Colonic mucosa (tissue), 4 donors: ENCODE measurements at regions not wholly inside any gene's neighbourhood (a gene's known extent, or its start where the extent isn't known, plus 50 kb on each side); places are given as distances from the start of the nearest gene placed in this dataset.

ENCODE experiments used
- DNase-seq: peaks from one replicate; pipeline ENCODE4 v3.0.0-alpha.2; 2020
- H3K27ac ChIP-seq: fragments of 200-600 bp; one replicate; pipeline ENCODE4 v1.8.0; 2021
- H3K27me3 ChIP-seq: fragments of 200-600 bp; one replicate; pipeline ENCODE4 v1.8.0; 2021
- H3K36me3 ChIP-seq: fragments of 200-600 bp; one replicate; pipeline ENCODE4 v1.8.0; 2021
- H3K4me1 ChIP-seq: fragments of 200-600 bp; one replicate; pipeline ENCODE4 v1.8.0; 2021; ENCODE audit warnings: mild to moderate bottlenecking
- H3K4me3 ChIP-seq: fragments of 200-600 bp; one replicate; pipeline ENCODE4 v1.8.0; 2021
- H3K9ac ChIP-seq, 2 donors: one replicate each; pipeline ENCODE4 v1.7.0; 2013; ENCODE audit warnings: control low read depth in 2 of 2, low read depth in 2 of 2, low read length in 2 of 2
- H3K9me3 ChIP-seq: fragments of 200-600 bp; one replicate; pipeline ENCODE4 v1.8.0; 2021
- intact Hi-C: fragments of 100-400 bp; cut with DNase I; formaldehyde crosslinking; loops from one replicate; pipeline ENCODE4 v1.14.1; 2022
- TF ChIP-seq, protein P1 (sequence below): fragments of 200-600 bp; IDR thresholded peaks from one replicate; pipeline ENCODE4 v1.8.0; 2022; ENCODE audit warnings: antibody characterized with exemption, mild to moderate bottlenecking
- donor health status: healthy.
- donor health status: DM: no; HTN: no; CAD: no.
- donor health status: DM: no; HTN: no; CAD: no.

DNA sequence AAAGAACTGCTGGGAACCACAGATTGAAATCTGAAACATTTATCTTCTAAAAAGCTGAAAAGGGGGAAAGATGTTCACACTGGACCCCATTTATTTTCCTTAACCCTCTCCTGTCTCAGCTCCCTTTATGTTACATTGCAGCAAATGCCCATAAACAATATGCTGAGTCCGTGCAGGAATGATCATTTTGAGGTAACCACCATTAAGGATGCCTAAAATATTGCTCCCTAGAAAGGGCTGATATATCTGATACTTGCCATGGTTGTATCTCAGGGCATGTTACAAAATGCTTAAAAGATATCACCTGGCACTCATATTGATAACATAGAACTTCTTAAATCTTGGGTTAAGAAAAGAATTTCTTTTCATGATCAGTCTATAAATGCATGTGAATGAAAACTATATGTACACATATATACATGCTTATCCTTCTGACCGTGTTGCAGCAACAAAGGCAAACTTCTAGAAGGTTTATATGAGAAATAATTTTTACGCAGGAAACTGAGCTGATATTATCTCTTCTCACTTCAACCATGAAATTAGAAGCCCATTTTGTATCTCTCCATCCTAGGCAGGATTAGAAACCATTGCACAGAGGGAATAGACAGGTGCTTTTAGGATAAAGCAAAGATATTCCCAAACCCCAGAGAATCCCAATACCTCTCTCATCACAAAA is 362.7 kb upstream of the SLC30A5 start:
- TF ChIP-seq, protein P1, sequence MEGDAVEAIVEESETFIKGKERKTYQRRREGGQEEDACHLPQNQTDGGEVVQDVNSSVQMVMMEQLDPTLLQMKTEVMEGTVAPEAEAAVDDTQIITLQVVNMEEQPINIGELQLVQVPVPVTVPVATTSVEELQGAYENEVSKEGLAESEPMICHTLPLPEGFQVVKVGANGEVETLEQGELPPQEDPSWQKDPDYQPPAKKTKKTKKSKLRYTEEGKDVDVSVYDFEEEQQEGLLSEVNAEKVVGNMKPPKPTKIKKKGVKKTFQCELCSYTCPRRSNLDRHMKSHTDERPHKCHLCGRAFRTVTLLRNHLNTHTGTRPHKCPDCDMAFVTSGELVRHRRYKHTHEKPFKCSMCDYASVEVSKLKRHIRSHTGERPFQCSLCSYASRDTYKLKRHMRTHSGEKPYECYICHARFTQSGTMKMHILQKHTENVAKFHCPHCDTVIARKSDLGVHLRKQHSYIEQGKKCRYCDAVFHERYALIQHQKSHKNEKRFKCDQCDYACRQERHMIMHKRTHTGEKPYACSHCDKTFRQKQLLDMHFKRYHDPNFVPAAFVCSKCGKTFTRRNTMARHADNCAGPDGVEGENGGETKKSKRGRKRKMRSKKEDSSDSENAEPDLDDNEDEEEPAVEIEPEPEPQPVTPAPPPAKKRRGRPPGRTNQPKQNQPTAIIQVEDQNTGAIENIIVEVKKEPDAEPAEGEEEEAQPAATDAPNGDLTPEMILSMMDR: no peak
- peaks cover 6% of the 10 kb centered on the region for H3K4me1 ChIP-seq
- H3K36me3 ChIP-seq: no peaks in the 10 kb centered on the region
- H3K9ac ChIP-seq: no peak overlapping the region
- no peak for DNase-seq
- H3K27me3 ChIP-seq: no peaks in the 10 kb centered on the region
- intact Hi-C loops: no loop called here
- H3K27ac ChIP-seq: no peak overlapping the region
- no peaks in the 10 kb centered on the region for H3K9me3 ChIP-seq
- no peak overlapping the region for H3K4me3 ChIP-seq

DNA sequence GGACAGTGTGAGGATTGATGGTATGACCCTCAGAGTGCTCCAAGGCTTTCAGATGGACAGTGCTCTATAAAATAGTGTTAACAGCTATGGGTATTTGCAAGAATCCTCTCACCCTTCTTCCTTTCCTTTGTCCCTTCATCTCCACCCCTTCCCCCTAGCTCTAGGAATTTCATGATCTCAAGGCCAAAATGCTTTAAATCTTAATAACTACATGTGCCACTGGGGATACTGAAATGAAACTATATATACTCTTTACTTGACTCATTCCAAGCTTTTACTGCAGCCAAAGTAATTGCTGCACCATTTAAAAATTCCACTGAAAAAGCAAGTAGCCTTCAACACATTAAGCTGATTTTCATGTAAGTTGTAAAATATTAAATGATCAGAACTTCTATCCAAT is 361.6 kb upstream of the SLC30A5 start:
- Histone ChIP-seq H3K4me3 (no peak overlapping the region), H3K27me3 (no peaks in the 10 kb centered on the region), H3K9me3 (no peaks in the 10 kb centered on the region), H3K27ac (no peak overlapping the region), H3K9ac (no peak overlapping the region), H3K36me3 (no peaks in the 10 kb centered on the region), H3K4me1 (peaks cover 6% of the 10 kb centered on the region)
- TF ChIP-seq, protein P1: no peak
- intact Hi-C loops: no loop called here
- no peak for DNase-seq

DNA sequence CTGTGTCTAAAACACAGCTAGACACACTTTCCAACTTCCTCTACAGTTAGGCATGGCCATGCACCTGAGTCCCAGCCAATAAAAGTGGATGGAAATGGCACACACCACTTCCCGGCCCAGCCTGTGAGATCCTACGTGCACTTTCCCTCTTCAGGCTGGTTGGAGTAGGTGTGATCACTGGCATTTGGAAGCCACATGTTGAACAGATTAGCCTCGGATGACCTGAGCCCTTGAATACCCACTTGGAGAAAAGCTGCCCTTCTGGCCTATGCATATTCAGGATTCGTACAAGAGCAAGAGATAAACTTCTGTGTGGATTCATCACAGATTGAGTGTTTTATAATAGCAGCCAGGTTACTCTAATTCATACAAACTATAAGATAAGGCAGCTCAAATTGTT is 359.0 kb upstream of the SLC30A5 start:
- Histone ChIP-seq H3K4me1 (peaks cover 6% of the 10 kb centered on the region), H3K27ac (no peak overlapping the region), H3K36me3 (no peaks in the 10 kb centered on the region), H3K27me3 (no peaks in the 10 kb centered on the region), H3K9me3 (no peaks in the 10 kb centered on the region), H3K4me3 (no peak overlapping the region), H3K9ac (no peak overlapping the region)
- no peak for DNase-seq
- intact Hi-C loops: no loop called here
- TF ChIP-seq, protein P1: no peak

DNA sequence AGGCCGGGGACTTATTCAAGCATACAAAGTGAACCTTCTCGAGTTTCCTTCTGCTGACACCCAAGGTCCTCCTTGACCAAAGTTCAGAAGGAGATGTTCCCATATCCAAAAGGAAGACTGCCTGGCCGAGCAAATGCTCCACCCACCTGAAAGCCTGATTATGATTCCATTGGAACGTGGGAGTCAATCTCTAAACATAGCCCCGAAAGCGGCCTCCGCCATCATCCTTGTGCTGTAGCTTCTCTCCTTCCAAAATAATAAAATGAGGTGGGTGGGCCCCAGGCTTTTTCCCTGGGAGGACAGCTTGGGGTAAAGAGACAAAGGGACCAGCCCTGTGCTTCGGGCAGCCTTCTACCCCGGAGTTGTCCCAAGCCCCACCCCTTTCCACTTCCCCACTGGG is 355.6 kb upstream of the SLC30A5 start:
- H3K9ac ChIP-seq: no peak overlapping the region
- intact Hi-C loops: no loop called here
- no peaks in the 10 kb centered on the region for H3K9me3 ChIP-seq
- no peak for DNase-seq
- H3K27ac ChIP-seq: no peak overlapping the region
- no peaks in the 10 kb centered on the region for H3K4me1 ChIP-seq
- no peaks in the 10 kb centered on the region for H3K36me3 ChIP-seq
- H3K4me3 ChIP-seq: no peak overlapping the region
- no peaks in the 10 kb centered on the region for H3K27me3 ChIP-seq
- TF ChIP-seq, protein P1: no peak

DNA sequence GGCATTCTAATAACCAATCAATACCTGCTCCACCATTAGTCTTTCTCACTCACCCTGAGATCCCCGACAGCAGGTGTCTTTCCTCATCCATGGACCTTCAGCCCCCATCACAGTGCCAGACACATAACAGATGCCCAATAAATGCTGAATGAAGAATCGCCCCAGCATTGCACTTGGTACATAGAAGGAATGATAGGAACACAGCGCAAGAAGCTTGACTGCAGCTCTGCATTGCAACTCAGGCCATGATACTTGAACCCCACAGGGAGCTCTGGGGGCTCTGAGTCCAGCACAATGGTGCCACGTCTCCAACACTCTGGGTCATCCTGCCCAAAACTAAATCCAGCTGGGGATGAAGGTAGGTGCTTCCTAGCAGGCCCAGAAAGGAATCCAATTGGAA is 355.0 kb upstream of the SLC30A5 start:
- H3K4me3 ChIP-seq: no peak overlapping the region
- H3K27me3 ChIP-seq: no peaks in the 10 kb centered on the region
- TF ChIP-seq, protein P1: no peak
- no peaks in the 10 kb centered on the region for H3K36me3 ChIP-seq
- intact Hi-C loops: no loop called here
- no peak for DNase-seq
- H3K9me3 ChIP-seq: no peaks in the 10 kb centered on the region
- no peak overlapping the region for H3K9ac ChIP-seq
- no peak overlapping the region for H3K27ac ChIP-seq
- no peaks in the 10 kb centered on the region for H3K4me1 ChIP-seq
